Peyer's patch (tissue), 4 donors: ENCODE measurements at regions not wholly inside any gene's neighbourhood (a gene's known extent, or its start where the extent isn't known, plus 50 kb on each side); places are given as distances from the start of the nearest gene placed in this dataset.

ENCODE experiments used
- DNase-seq, 3 donors: peaks; one replicate each; pipeline ENCODE4 v3.0.0-alpha.2; 2017 to 2019
- H3K27ac ChIP-seq, 4 donors: fragments of 200-600 bp; sonication (generic); one replicate each; pipeline ENCODE4 v1.5.1; 2016 to 2019
- H3K27me3 ChIP-seq, 2 donors: fragments of 200-600 bp; sonication (generic); one replicate each; pipeline ENCODE4 v1.5.1; 2019
- H3K36me3 ChIP-seq, 3 donors: fragments of 200-600 bp; sonication (generic); one replicate each; pipeline ENCODE4 v1.5.1; 2016 to 2019
- H3K4me1 ChIP-seq, 4 donors: fragments of 200-600 bp; sonication (generic); one replicate each; pipeline ENCODE4 v1.5.1; 2016 to 2019
- H3K4me3 ChIP-seq, 4 donors: fragments of 200-600 bp; sonication (generic); 1 replicate in 3 of 4; 2 replicates in 1 of 4; pipeline ENCODE4 v1.5.1; 2016 to 2019; ENCODE audit warnings: mild to moderate bottlenecking in 1 of 4
- H3K9me3 ChIP-seq, 4 donors: fragments of 200-600 bp; sonication (generic); one replicate each; pipeline ENCODE4 v1.5.1; 2016 to 2019; ENCODE audit warnings: mild to moderate bottlenecking in 1 of 4
- CTCF ChIP-seq, 6 experiments: fragments of 450-650 bp in 4 of 6; fragments of 200-600 bp in 2 of 6; sonication (generic) in 1 of 6; IDR thresholded peaks; one replicate each; pipeline ENCODE4 v1.5.1; 2017 to 2019; ENCODE audit warnings: antibody characterized with exemption in 6 of 6, mild to moderate bottlenecking in 3 of 6, moderate library complexity in 1 of 6
- POLR2A ChIP-seq, 2 donors: fragments of 450-650 bp; IDR thresholded peaks; one replicate each; pipeline ENCODE4 v1.5.1; 2017; ENCODE audit warnings: antibody characterized with exemption in 2 of 2, mild to moderate bottlenecking in 2 of 2, moderate library complexity in 2 of 2

- H3K27ac ChIP-seq = no peak overlapping the region
- H3K4me1 ChIP-seq = no peaks in the 10 kb centered on the region
- H3K4me3 ChIP-seq = no peak overlapping the region
- no peak for DNase-seq
- no peaks in the 10 kb centered on the region for H3K36me3 ChIP-seq
- no peaks in the 10 kb centered on the region for H3K27me3 ChIP-seq
- TF ChIP-seq CTCF (IDR thresholded peaks at IDR 0.05) (no peak), POLR2A (IDR thresholded peaks at IDR 0.05) (no peak)
- H3K9me3 ChIP-seq = no peaks in the 10 kb centered on the region
Measured at GRCh38 chr18:47543080-47543479, 291.6 kb upstream of the SKOR2 start.

- TF ChIP-seq CTCF (IDR thresholded peaks at IDR 0.05) (no peak), POLR2A (IDR thresholded peaks at IDR 0.05) (no peak)
- no peak overlapping the region for H3K27ac ChIP-seq
- no peaks in the 10 kb centered on the region for H3K4me1 ChIP-seq
- no peak overlapping the region for H3K4me3 ChIP-seq
- no peak for DNase-seq
- H3K27me3 ChIP-seq = no peaks in the 10 kb centered on the region
- no peaks in the 10 kb centered on the region for H3K36me3 ChIP-seq
- no peaks in the 10 kb centered on the region for H3K9me3 ChIP-seq
Measured at GRCh38 chr18:47542551-47542950, 291.1 kb upstream of the SKOR2 start.

- Histone ChIP-seq H3K4me3 (no peak overlapping the region), H3K27ac (no peak overlapping the region)
- DNase-seq = no peak
Measured at GRCh38 chr18:47531717-47532116, 280.3 kb upstream of the SKOR2 start.

GRCh38 chr18:47530695-47531094 lies 279.2 kb upstream of the SKOR2 start:
- Histone ChIP-seq H3K27ac (no peak overlapping the region), H3K27me3 (no peaks in the 10 kb centered on the region), H3K4me3 (no peak overlapping the region), H3K9me3 (no peaks in the 10 kb centered on the region), H3K36me3 (no peaks in the 10 kb centered on the region), H3K4me1 (no peaks in the 10 kb centered on the region)
- no peak for DNase-seq
- TF ChIP-seq CTCF (IDR thresholded peaks at IDR 0.05) = no peak
- no peak for TF ChIP-seq POLR2A (IDR thresholded peaks at IDR 0.05)

More at GRCh38 chr18:47531717-47532116, 280.3 kb upstream of the SKOR2 start:
- no peak for TF ChIP-seq CTCF (IDR thresholded peaks at IDR 0.05)
- no peak for TF ChIP-seq POLR2A (IDR thresholded peaks at IDR 0.05)
- Histone ChIP-seq H3K4me1 (no peaks in the 10 kb centered on the region), H3K27me3 (no peaks in the 10 kb centered on the region), H3K36me3 (no peaks in the 10 kb centered on the region), H3K9me3 (no peaks in the 10 kb centered on the region)

GRCh38 chr18:47528343-47528742 lies 276.9 kb upstream of the SKOR2 start:
- Histone ChIP-seq H3K36me3 (no peaks in the 10 kb centered on the region), H3K4me3 (no peak overlapping the region), H3K9me3 (no peaks in the 10 kb centered on the region), H3K27me3 (no peaks in the 10 kb centered on the region), H3K4me1 (no peaks in the 10 kb centered on the region), H3K27ac (no peak overlapping the region)
- DNase-seq = no peak
- TF ChIP-seq CTCF (IDR thresholded peaks at IDR 0.05) = no peak

DNA sequence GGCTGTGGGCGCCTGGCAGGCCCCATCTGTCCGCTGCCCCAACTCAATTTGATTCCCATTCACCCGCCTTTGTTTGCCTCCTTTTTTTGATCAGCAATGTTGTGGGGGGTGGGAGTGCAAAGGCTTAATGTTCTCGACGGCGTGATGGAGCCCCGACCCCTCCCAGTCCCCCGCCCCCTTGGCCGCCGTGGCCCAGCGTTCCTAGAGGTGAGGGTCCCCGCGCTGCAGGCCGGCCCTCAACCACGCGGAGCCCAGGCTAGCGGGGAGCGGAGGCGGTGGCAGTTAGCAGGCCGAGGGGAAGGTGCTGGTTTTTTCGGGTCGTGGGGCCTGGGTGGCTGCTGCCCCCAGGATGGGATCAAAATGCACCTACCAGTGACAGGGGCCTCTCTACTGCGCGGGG lies 274.7 kb upstream of the SKOR2 start:
- Histone ChIP-seq H3K4me1 (no peaks in the 10 kb centered on the region), H3K27me3 (no peaks in the 10 kb centered on the region), H3K36me3 (no peaks in the 10 kb centered on the region), H3K9me3 (no peaks in the 10 kb centered on the region), H3K4me3 (no peak overlapping the region), H3K27ac (no peak overlapping the region)
- DNase-seq = no peak
- TF ChIP-seq POLR2A (IDR thresholded peaks at IDR 0.05) (no peak), CTCF (IDR thresholded peaks at IDR 0.05) (no peak)
